T-helper 1 cell (primary cell): ENCODE measurements at regions not wholly inside any gene's neighbourhood (a gene's known extent, or its start where the extent isn't known, plus 50 kb on each side); places are given as distances from the start of the nearest gene placed in this dataset.

ENCODE experiments used
- DNase-seq, 5 donors: peaks; one replicate each; pipeline ENCODE4 v3.0.0-alpha.2; 2012 to 2020

- DNase-seq, result no peak
Measured at GRCh38 chr2:51575181-51575580, 543.2 kb upstream of the NRXN1 start.

DNA sequence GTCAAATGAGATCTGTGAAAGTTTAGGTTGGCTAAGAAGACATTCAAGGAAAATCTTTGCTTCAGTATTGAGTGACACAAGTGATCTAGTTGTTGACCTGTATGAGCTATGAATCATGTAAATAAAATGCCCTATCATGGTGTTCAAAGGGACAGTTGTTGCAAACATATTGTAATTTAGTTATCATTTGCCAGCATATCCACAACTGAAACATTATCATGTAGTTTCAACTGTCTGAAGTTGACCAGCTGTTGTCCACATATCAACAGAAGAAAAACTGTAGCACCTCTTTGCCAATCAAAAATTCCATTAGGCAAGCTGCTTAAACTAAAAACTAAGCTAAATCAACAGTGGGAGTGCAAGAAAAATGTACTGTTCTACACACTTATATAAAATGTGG is 527.1 kb upstream of the NRXN1 start:
- DNase-seq, result no peak

- DNase-seq, result no peak
Measured at GRCh38 chr2:51553476-51553875, 521.5 kb upstream of the NRXN1 start.

GRCh38 chr2:51535763-51536162 is 503.8 kb upstream of the NRXN1 start:
- DNase-seq, result no peak

GRCh38 chr2:51534166-51534565 is 502.2 kb upstream of the NRXN1 start:
- DNase-seq, result no peak

GRCh38 chr2:51528156-51528555 is 496.2 kb upstream of the NRXN1 start:
- no peak for DNase-seq

DNA sequence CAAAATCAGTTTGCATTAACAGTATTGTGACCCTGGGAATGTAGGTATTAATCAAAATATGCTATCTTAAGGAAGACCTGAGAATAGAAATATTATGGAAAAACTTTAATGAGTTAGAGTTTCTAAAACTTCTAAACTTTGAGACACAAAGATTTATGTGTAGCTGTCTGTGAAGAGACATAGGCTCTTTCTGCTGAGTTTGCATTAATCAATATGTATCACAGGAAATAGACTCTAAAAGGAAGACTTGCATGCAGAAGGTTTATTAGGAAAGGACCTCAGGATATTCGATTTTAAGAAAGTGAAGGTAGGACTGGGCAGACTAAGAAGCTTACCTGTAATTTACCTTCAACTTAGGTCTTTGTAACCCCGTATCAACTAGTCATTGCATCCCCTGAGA is 494.8 kb upstream of the NRXN1 start:
- no peak for DNase-seq

DNA sequence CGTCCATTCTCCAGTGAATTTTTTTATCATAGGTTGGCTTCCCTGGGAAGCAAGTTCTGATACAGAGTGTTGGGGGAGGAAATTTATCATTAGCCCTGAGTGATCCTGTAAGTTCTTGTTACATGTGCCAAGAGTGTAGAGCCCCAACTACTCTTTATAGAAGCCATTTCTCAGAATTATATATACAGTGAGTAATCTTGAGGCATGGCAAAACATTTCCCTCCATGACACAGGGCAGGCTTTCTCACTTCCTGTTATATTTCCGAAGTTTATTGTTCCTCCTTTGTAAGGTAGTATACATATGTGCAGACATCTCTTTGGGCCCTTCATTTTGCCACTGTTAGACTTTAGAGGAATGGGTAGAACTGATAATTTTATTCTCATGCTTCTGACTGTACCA is 484.7 kb upstream of the NRXN1 start:
- no peak for DNase-seq

GRCh38 chr2:51511002-51511401 is 479.1 kb upstream of the NRXN1 start:
- DNase-seq, result no peak

- DNase-seq, result no peak
Measured at GRCh38 chr2:51510303-51510702, 478.4 kb upstream of the NRXN1 start.

DNA sequence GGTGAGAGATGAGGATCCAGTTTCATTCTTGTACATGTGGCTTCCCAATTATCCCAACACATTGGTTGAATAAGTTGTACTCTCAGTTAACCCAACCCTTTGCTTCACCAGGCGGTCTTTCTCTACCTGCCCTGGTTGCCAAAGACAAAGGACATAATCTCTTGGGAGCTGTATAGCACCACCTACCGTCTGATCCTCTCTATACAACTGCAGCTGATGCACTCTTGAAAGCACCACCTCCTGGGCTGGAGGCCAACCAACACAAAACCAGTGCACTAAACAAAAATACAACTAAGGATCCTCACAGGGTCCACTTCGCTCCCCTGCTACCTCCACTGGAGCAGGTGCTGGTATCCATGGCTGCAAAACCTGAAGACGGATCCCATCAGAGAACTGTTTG is 473.6 kb upstream of the NRXN1 start:
- DNase-seq, result no peak

GRCh38 chr2:51490576-51491234 is 458.8 kb upstream of the NRXN1 start:
- DNase-seq, result no peak

DNA sequence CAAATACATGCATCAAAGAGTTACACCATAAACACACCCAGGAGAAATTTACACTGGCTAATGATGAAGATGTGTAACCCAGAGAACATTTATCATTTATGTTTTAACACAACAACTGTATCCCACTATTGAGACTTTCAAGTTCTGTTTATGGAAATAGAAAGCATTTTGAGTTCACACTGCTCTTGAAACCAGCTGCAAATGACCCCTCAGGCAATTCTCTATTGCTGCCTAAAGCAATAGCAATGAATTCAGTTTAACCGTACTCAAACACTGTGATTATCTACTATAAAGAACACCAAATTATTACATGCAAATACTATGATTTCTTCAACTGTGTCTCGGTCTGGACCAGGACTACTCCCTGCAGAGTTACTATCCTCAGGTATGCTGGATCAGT is 452.7 kb upstream of the NRXN1 start:
- DNase-seq, result no peak

DNA sequence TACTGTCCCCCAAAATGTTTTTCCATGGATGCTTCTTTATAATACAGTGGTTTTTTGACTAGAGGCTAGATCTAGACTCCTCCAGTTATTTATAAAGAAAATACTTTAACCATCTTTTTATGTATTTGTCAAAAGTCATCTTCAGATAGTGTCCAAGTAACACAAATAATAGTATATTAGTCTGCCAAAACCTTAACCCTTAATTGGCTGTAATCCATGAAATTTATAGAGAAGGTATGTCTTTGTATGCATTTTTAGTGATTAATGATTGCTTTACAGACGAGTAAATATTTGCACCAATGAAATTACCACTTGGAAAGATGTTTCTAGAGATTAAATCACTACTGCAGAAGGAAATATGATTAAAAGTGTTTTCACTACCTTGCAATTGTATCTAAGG is 451.8 kb upstream of the NRXN1 start:
- DNase-seq, result no peak

- DNase-seq, result no peak
Measured at GRCh38 chr2:51472783-51473182, 440.9 kb upstream of the NRXN1 start.

GRCh38 chr2:51472300-51472699 is 440.4 kb upstream of the NRXN1 start:
- DNase-seq, result no peak

- DNase-seq, result no peak
Measured at GRCh38 chr2:51469102-51469501, 437.2 kb upstream of the NRXN1 start.

GRCh38 chr2:51465326-51465725 is 433.4 kb upstream of the NRXN1 start:
- DNase-seq, result no peak

- no peak for DNase-seq
Measured at GRCh38 chr2:51454177-51454576, 422.2 kb upstream of the NRXN1 start.

DNA sequence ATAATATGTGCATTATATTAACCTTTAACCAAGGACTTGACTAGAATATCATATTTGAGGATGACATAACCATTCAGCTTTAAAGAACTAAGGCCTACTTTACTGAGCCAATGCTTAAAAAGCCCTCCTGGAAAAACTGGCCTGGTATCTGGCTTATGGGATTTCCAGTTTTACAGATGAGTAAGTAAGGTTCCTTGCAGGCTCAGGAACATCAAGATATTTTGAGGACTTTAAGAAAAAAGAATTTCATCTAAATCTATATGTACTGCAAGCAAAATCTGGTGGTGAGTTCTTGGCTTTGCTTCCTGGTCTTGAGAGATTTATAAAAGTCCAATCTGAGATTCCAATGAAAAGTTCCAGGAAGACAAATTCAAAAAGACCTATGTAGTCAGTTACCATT is 417.0 kb upstream of the NRXN1 start:
- DNase-seq, result no peak

DNA sequence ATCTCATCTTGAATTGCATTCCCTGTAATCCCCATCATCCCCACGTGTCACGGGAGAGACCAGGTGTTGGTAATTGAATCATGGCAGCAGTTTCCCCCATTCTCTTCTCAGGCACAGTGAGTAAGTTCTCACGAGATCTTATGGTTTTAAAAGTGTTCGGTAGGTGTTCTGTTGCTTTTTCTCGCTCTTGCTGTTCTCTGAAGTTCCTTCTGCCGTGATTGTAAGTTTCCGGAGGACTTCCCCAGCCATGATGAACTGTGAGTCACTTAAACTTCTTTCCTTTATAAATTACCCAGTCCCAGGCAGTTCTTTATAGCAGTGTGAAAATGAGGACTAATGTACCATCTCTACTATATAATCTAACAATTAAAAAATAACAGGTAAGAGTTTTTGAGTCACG is 409.9 kb upstream of the NRXN1 start:
- no peak for DNase-seq

DNA sequence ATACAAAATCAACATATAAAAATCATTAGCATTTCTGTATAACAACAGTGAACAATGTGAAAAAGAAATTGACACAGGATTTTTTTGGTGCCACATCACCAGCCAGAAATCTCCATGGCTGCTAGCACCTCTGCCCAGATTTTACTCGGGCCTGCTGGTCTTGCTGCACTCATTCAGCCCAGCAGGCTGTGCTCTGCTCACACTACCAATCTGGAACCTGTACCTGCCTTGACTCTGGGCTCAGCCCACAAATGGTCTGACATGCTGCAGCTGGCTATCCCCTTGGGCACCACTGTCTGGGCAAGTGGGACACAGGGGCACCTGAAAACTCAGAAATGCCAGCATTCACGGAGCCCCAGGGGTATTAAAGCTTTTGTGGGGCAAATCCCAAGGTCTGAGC is 392.5 kb upstream of the NRXN1 start:
- no peak for DNase-seq

GRCh38 chr2:51420511-51420910 is 388.6 kb upstream of the NRXN1 start:
- DNase-seq, result no peak

DNA sequence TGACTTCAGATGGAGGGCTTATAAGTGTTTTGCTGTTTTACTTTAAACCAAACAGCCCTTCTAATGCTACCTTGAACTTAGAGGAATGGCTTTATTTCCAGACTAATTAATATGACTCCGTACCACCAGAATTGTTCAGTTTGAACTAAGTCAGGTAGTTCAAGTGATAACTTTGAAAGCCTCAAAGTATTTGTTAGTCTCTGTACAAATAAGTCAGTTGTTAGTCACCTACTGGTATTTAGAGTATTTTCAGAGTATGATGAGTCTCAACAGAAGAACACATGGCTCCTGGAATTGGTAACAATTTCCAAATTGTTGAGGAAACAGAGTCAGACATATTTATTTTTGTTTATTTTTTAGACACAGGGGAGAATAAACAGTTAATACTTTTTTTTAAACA is 381.8 kb upstream of the NRXN1 start:
- no peak for DNase-seq

GRCh38 chr2:51410331-51410730 is 378.4 kb upstream of the NRXN1 start:
- DNase-seq, result no peak

DNA sequence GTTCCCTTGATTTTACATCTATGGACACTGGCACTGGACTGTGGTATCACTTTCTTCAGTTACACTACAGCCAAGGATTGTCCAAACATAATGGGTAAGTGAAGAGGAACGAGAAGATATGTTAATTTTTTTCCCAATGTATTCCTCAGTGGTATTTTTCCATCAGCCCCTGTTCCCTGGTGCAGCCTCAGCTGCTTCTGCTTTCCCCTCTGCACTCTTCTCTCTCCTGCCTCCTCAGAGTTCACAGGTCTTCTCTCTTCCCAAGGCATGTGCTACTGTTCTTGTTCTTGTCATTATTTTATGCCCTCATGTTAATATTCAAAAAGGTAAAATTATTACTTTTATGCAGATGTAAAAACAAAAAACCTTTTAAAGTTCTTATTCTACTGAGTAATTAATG is 378.0 kb upstream of the NRXN1 start:
- DNase-seq, result no peak
